H1 (cell line): ENCODE measurements at regions not wholly inside any gene's neighbourhood (a gene's known extent, or its start where the extent isn't known, plus 50 kb on each side); places are given as distances from the start of the nearest gene placed in this dataset.

Experiments
- CEBPB ChIP-seq: IDR thresholded peaks from 2 replicates; pipeline ENCODE4 v1.6.1; 2012; ENCODE audit warnings: low read depth, low read length
- CTCF ChIP-seq, 3 experiments: IDR thresholded peaks; 1 replicate in 2 of 3; 2 replicates in 1 of 3; pipeline versions ENCODE4 v1.5.1 to v1.6.1; 2011; ENCODE audit warnings: low read length in 3 of 3, mild to moderate bottlenecking in 3 of 3, inconsistent platforms in 2 of 3, low read depth in 1 of 3, moderate library complexity in 1 of 3; ENCODE audit not compliant: insufficient read depth in 1 of 3; ENCODE audit errors: control extremely low read depth in 1 of 3
- JUN ChIP-seq: IDR thresholded peaks from 2 replicates; pipeline ENCODE4 v1.6.1; 2011; ENCODE audit warnings: low read depth, mild to moderate bottlenecking, improper control_type of control experiment, low read length
- SP2 ChIP-seq: IDR thresholded peaks from 2 replicates; pipeline ENCODE4 v1.6.1; 2012; ENCODE audit warnings: mild to moderate bottlenecking, low read length, inconsistent platforms

- TF ChIP-seq CTCF (IDR thresholded peaks at IDR 0.05; ENCODE audit: control extremely low read depth in 1 of 3, insufficient read depth in 1 of 3, low read depth in 1 of 3, low read length in 3 of 3), result no peak
- no peak for TF ChIP-seq JUN
- TF ChIP-seq CEBPB, result no peak
- TF ChIP-seq SP2, result no peak
These were observed 703.3 kb upstream of the FRG1 start for GRCh38 chr4:189237340-189237739.
